GM12878 (cell line): ENCODE measurements at regions not wholly inside any gene's neighbourhood (a gene's known extent, or its start where the extent isn't known, plus 50 kb on each side); places are given as distances from the start of the nearest gene placed in this dataset.
A peak's percentile ranks its signal among the peaks of the same experiment; 100 is the strongest.

ENCODE experiments used
- ASH2L ChIP-seq: fragments of 300-600, 200-600 bp; sonication (generic); IDR thresholded peaks from 2 replicates; pipeline ENCODE4 v1.6.1; 2017; ENCODE audit warnings: low read depth, mild to moderate bottlenecking, borderline replicate concordance
- BCL3 ChIP-seq: IDR thresholded peaks from 2 replicates; pipeline ENCODE4 v1.6.1; 2011; ENCODE audit warnings: borderline replicate concordance, low read depth, mild to moderate bottlenecking, moderate library complexity, low read length; ENCODE audit not compliant: insufficient read depth, poor library complexity, severe bottlenecking
- BHLHE40 ChIP-seq, 2 experiments: fragments of 450-650 bp in 1 of 2; IDR thresholded peaks; 2 replicates each; pipeline ENCODE4 v1.6.1; 2011 to 2017; ENCODE audit warnings: low read depth in 2 of 2, borderline replicate concordance in 1 of 2, improper control_type of control experiment in 1 of 2, low read length in 1 of 2, mild to moderate bottlenecking in 1 of 2
- CBX3 ChIP-seq: fragments of 200-600 bp; sonication (generic); IDR thresholded peaks from 2 replicates; pipeline ENCODE4 v1.6.1; 2016; ENCODE audit warnings: low read depth, borderline replicate concordance
- CBX5 ChIP-seq: sonication (generic); IDR thresholded peaks from 2 replicates; pipeline ENCODE4 v1.6.1; 2016; ENCODE audit warnings: low read depth, moderate library complexity, mild to moderate bottlenecking, inconsistent platforms
- CHD2 ChIP-seq: IDR thresholded peaks from 2 replicates; pipeline ENCODE4 v1.6.1; 2011; ENCODE audit warnings: low read depth, low read length, improper control_type of control experiment, borderline replicate concordance
- CHD4 ChIP-seq: fragments of 200-600 bp; sonication (generic); IDR thresholded peaks from 2 replicates; pipeline ENCODE4 v1.6.1; 2016; ENCODE audit warnings: mild to moderate bottlenecking
- EP300 ChIP-seq, 2 experiments: fragments of 150-350 bp in 1 of 2; IDR thresholded peaks; 2 replicates each; pipeline ENCODE4 v1.6.1; 2011 to 2012; ENCODE audit warnings: low read depth in 2 of 2, low read length in 2 of 2, borderline replicate concordance in 1 of 2, improper control_type of control experiment in 1 of 2, inconsistent platforms in 1 of 2; ENCODE audit not compliant: control insufficient read depth in 1 of 2
- ETV6 ChIP-seq, 2 experiments: fragments of 450-650 bp in 1 of 2; IDR thresholded peaks in 1 of 2; conservative IDR thresholded peaks in 1 of 2; 2 replicates each; pipeline ENCODE4 v1.6.1; 2014; ENCODE audit warnings: antibody characterized with exemption in 1 of 2, borderline replicate concordance in 1 of 2, low read depth in 1 of 2, mild to moderate bottlenecking in 1 of 2, moderate library complexity in 1 of 2
- KDM1A ChIP-seq: fragments of 200-600 bp; sonication (generic); IDR thresholded peaks from 2 replicates; pipeline ENCODE4 v1.6.1; 2016; ENCODE audit warnings: borderline replicate concordance
- NFYB ChIP-seq: IDR thresholded peaks from 2 replicates; pipeline ENCODE4 v1.6.1; 2011; ENCODE audit warnings: low read depth, mild to moderate bottlenecking, low read length, improper control_type of control experiment, moderate library complexity; ENCODE audit not compliant: insufficient read depth
- NKRF ChIP-seq: fragments of 450-650 bp; conservative IDR thresholded peaks from 2 replicates; pipeline ENCODE4 v1.6.1; 2017; ENCODE audit warnings: mild to moderate bottlenecking, moderate library complexity
- NRF1 ChIP-seq: conservative IDR thresholded peaks from 2 replicates; pipeline ENCODE4 v1.6.1; 2011; ENCODE audit warnings: mild to moderate bottlenecking, low read depth, low read length, improper control_type of control experiment
- PAX5 ChIP-seq: IDR thresholded peaks from 2 replicates; pipeline ENCODE4 v1.6.1; 2011; ENCODE audit warnings: low read depth, low read length, borderline replicate concordance
- PAX8 ChIP-seq: fragments of 450-650 bp; IDR thresholded peaks from 2 replicates; pipeline ENCODE4 v1.6.1; 2017; ENCODE audit warnings: mild to moderate bottlenecking, moderate library complexity
- PKNOX1 ChIP-seq: fragments of 450-650 bp; IDR thresholded peaks from 2 replicates; pipeline ENCODE4 v1.6.1; 2016; ENCODE audit warnings: mild to moderate bottlenecking
- PML ChIP-seq: IDR thresholded peaks from 2 replicates; pipeline ENCODE4 v1.6.1; 2012; ENCODE audit warnings: low read length, inconsistent platforms
- POLR2AphosphoS2 ChIP-seq: IDR thresholded peaks from 2 replicates; pipeline ENCODE4 v1.6.1; 2011; ENCODE audit warnings: low read depth, mild to moderate bottlenecking, low read length, improper control_type of control experiment, moderate library complexity
- POLR2AphosphoS5 ChIP-seq: IDR thresholded peaks from 2 replicates; pipeline ENCODE4 v1.6.1; 2011; ENCODE audit warnings: mild to moderate bottlenecking, low read length, inconsistent platforms
- POU2F2 ChIP-seq: IDR thresholded peaks from 3 replicates; pipeline ENCODE4 v1.6.1; 2011; ENCODE audit warnings: low read depth, mild to moderate bottlenecking, low read length, borderline replicate concordance
- SKIL ChIP-seq: fragments of 450-650 bp; IDR thresholded peaks from 2 replicates; pipeline ENCODE4 v1.6.1; 2017; ENCODE audit warnings: mild to moderate bottlenecking, low read depth, inconsistent platforms; ENCODE audit not compliant: poor library complexity, severe bottlenecking
- SP1 ChIP-seq: IDR thresholded peaks from one replicate; pipeline ENCODE4 v1.6.1; 2011; ENCODE audit warnings: low read depth, low read length
- TBL1XR1 ChIP-seq: IDR thresholded peaks from 2 replicates; pipeline ENCODE4 v1.6.1; 2012; ENCODE audit warnings: low read depth, low read length, improper control_type of control experiment
- ZNF384 ChIP-seq: IDR thresholded peaks from 2 replicates; pipeline ENCODE4 v1.6.1; 2012; ENCODE audit warnings: low read depth, mild to moderate bottlenecking, low read length, improper control_type of control experiment, borderline replicate concordance
- ZNF622 ChIP-seq: fragments of 450-650 bp; IDR thresholded peaks from 2 replicates; pipeline ENCODE4 v1.6.1; 2017; ENCODE audit warnings: mild to moderate bottlenecking, inconsistent platforms
- ZSCAN29 ChIP-seq: fragments of 450-650 bp; IDR thresholded peaks from 2 replicates; pipeline ENCODE4 v1.6.1; 2017; ENCODE audit warnings: mild to moderate bottlenecking, moderate library complexity

DNA sequence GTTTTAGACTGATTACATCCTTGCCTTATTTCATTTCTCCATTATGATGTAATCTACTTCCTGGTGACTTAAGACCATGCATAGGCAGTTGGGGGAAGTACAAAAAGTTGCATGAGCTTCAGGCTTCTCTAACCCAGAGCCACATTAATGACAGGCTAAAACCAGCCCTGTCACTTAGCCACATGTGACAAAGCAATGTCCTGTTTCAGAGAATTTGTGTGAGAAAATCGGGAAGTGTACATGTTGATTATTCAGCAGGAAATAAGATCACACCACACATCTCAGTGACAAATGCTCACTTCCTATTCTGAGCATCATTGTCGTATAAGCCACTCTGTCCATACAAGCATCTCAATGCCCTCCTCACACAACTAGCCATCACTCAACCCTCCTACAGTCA, 98.5 kb upstream of the MAGEB16 start (continued):
- TF ChIP-seq CBX5 (no peak), ZSCAN29 (no peak), ZNF384 (no peak), CBX3 (no peak), SKIL (no peak), PAX8 (no peak), NKRF (no peak), PAX5 (no peak), PML (no peak), CHD2 (no peak), NRF1 (no peak), POLR2AphosphoS2 (no peak), NFYB (no peak), PKNOX1 (peak; percentile 56), BHLHE40 (IDR thresholded peaks at IDR 0.05; ENCODE audit: borderline replicate concordance in 1 of 2, low read depth in 2 of 2, low read length in 1 of 2) (no peak), POU2F2 (no peak), POLR2AphosphoS5 (no peak), ETV6 (conservative IDR thresholded peaks at IDR 0.05 in 1 of 2, IDR thresholded peaks at IDR 0.05 in 1 of 2; ENCODE audit: borderline replicate concordance in 1 of 2, low read depth in 1 of 2) (peak in 1 of 2 experiments; percentile 85; a peak in 2 of 4 replicates), SP1 (no peak), ZNF622 (no peak), CHD4 (no peak), BCL3 (no peak), TBL1XR1 (no peak), ASH2L (no peak), EP300 (IDR thresholded peaks at IDR 0.05; ENCODE audit: borderline replicate concordance in 1 of 2, control insufficient read depth in 1 of 2, low read depth in 2 of 2, low read length in 2 of 2) (peak in 1 of 2 experiments; percentile 11; a peak in 1 of 4 replicates), KDM1A (no peak)
